WTC11 (cell line): ENCODE measurements at regions not wholly inside any gene's neighbourhood (a gene's known extent, or its start where the extent isn't known, plus 50 kb on each side); places are given as distances from the start of the nearest gene placed in this dataset.

Source experiments
- AFF4 ChIP-seq: sonication (generic); formaldehyde crosslinking; IDR thresholded peaks from 2 replicates; pipeline ENCODE4 v1.8.1; 2023; ENCODE audit warnings: mild to moderate bottlenecking, missing genetic modification reagents, borderline replicate concordance
- ATF1 ChIP-seq: sonication (generic); formaldehyde crosslinking; IDR thresholded peaks from 2 replicates; pipeline ENCODE4 v1.8.1; 2023; ENCODE audit warnings: mild to moderate bottlenecking, moderate library complexity, missing genetic modification reagents
- CBFB ChIP-seq: sonication (generic); formaldehyde crosslinking; IDR thresholded peaks from 2 replicates; pipeline ENCODE4 v1.8.1; 2022; ENCODE audit warnings: mild to moderate bottlenecking, low read depth, missing genetic modification reagents
- CREB1 ChIP-seq: sonication (generic); formaldehyde crosslinking; IDR thresholded peaks from 2 replicates; pipeline ENCODE4 v1.8.0; 2023; ENCODE audit warnings: mild to moderate bottlenecking, missing genetic modification reagents
- CTCF ChIP-seq: fragments of 200-600 bp; IDR thresholded peaks from 2 replicates; pipeline ENCODE4 v1.8.0; 2022; ENCODE audit warnings: antibody characterized with exemption
- FOXK1 ChIP-seq: sonication (generic); formaldehyde crosslinking; IDR thresholded peaks from 2 replicates; pipeline ENCODE4 v1.8.0; 2022; ENCODE audit warnings: mild to moderate bottlenecking, moderate library complexity, missing genetic modification reagents
- SMAD3 ChIP-seq: sonication (generic); formaldehyde crosslinking; IDR thresholded peaks from 2 replicates; pipeline ENCODE4 v1.8.0; 2022; ENCODE audit warnings: missing genetic modification reagents, mild to moderate bottlenecking, borderline replicate concordance
- SP1 ChIP-seq: sonication (generic); formaldehyde crosslinking; conservative IDR thresholded peaks from 2 replicates; pipeline ENCODE4 v1.8.1; 2022; ENCODE audit warnings: missing genetic modification reagents
- USF2 ChIP-seq: sonication (generic); formaldehyde crosslinking; IDR thresholded peaks from 2 replicates; pipeline ENCODE4 v1.8.1; 2023; ENCODE audit warnings: mild to moderate bottlenecking, missing genetic modification reagents, moderate library complexity
- ZBTB21 ChIP-seq: sonication (generic); formaldehyde crosslinking; IDR thresholded peaks from 2 replicates; pipeline ENCODE4 v1.8.1; 2023; ENCODE audit warnings: mild to moderate bottlenecking, missing genetic modification reagents, borderline replicate concordance
- ZNF263 ChIP-seq: sonication (generic); formaldehyde crosslinking; IDR thresholded peaks from 2 replicates; pipeline ENCODE4 v1.8.1; 2022; ENCODE audit warnings: low read depth, mild to moderate bottlenecking, moderate library complexity, missing genetic modification reagents

- TF ChIP-seq ATF1: no peak
- no peak for TF ChIP-seq USF2 (CRISPR knock-in tag)
- TF ChIP-seq CREB1 (CRISPR knock-in tag): no peak
- no peak for TF ChIP-seq SMAD3 (CRISPR knock-in tag)
- no peak for TF ChIP-seq AFF4 (CRISPR knock-in tag)
- no peak for TF ChIP-seq CTCF
- TF ChIP-seq ZNF263 (CRISPR knock-in tag): no peak
- no peak for TF ChIP-seq ZBTB21 (CRISPR knock-in tag)
- TF ChIP-seq CBFB: no peak
- no peak for TF ChIP-seq FOXK1
- TF ChIP-seq SP1: no peak
Observed at GRCh38 chr9:108224716-108225115, 631.1 kb downstream of the ACTL7B start.
